ENCODE measurements at regions not wholly inside any gene's neighbourhood (a gene's known extent, or its start where the extent isn't known, plus 50 kb on each side); places are given as distances from the start of the nearest gene placed in this dataset.

DNA sequence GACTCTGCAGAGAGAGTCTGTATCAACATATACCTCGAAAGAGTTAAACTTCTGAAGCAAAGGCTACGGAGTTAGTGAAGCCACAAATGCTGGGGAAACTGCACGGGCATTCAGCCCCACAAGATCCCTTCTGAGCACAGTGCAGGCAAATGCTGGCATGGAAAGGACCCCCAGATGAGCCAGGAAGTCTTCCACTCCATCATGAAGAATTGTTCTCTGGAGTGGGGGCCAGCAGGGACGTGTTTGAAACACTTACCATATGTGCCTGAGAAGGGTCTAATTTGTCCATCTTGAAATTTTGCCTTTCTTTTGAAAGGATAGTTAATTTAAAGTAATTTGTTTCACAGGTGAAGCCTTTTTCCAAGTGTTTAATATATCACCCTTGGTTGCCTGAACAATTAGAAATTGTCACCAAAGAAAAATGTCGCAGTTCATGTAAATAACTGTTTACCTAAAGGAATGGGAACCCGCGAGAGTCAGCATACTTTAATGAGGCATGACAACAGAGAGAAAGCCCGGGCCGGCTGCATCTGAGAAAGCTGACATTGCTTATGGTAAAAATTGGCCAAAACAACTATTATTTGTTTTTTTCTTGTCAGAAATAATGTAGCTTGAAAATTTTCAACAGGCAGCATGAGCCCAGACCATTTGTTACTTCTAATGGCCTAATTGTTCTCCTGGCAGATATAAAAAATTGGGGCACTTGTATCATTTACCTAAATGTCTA lies 287.6 kb upstream of the MGMT start:
- no peaks in the 10 kb centered on the region for H3K4me1 ChIP-seq (ENCODE audit: control insufficient read depth, insufficient read depth, low read length)
- no peaks in the 10 kb centered on the region for H3K36me3 ChIP-seq (ENCODE audit: insufficient read depth, low read length)
- no peak overlapping the region for H3K9ac ChIP-seq (ENCODE audit: low read depth, low read length)
- no peak overlapping the region for H3K4me3 ChIP-seq (ENCODE audit: low read length)
- H3K27me3 ChIP-seq (ENCODE audit: control insufficient read depth, insufficient read depth, low read length): no peaks in the 10 kb centered on the region
- H3K9me3 ChIP-seq (replicated peaks; ENCODE audit: low read length): no peaks in the 10 kb centered on the region
- H3K4me2 ChIP-seq (ENCODE audit: low read length): no peak overlapping the region

DNA sequence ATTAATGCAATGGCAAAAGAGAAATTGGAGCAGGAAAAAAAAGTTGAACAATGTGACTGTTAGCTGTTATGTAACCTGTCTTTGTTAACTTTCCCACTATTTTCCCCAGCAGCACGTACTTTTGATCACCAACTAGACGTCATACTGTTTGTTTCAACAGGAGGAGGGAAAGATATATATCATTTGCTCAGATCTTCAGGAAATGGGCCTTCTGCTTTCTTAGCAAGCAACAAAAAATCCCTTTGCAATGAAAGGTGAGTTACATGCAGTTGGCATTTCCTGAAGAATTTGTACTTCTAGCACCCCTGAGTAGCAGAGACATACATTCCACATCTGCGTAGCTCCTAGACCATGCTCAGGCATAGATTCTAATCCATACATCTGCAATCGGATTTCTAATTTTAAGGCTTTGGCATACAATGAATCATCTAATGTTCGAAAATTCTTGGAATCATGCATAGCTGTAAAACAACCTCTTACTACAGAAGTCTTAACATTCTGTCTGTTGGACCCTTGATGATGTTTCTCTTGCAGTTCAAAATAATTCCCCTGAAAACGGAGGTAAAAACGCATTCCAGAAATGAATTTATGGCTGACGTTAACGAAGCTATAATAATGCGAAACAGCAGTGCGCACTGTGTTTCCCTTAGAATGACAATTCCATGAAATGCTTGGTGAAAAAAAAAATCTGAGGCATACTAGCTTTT lies 286.9 kb upstream of the MGMT start:
- no peak overlapping the region for H3K4me2 ChIP-seq (ENCODE audit: low read length)
- H3K9ac ChIP-seq (ENCODE audit: low read depth, low read length): no peak overlapping the region
- H3K4me1 ChIP-seq (ENCODE audit: control insufficient read depth, insufficient read depth, low read length): no peaks in the 10 kb centered on the region
- H3K27me3 ChIP-seq (ENCODE audit: control insufficient read depth, insufficient read depth, low read length): no peaks in the 10 kb centered on the region
- H3K9me3 ChIP-seq (replicated peaks; ENCODE audit: low read length): no peaks in the 10 kb centered on the region
- no peak overlapping the region for H3K4me3 ChIP-seq (ENCODE audit: low read length)
- H3K36me3 ChIP-seq (ENCODE audit: insufficient read depth, low read length): no peaks in the 10 kb centered on the region

DNA sequence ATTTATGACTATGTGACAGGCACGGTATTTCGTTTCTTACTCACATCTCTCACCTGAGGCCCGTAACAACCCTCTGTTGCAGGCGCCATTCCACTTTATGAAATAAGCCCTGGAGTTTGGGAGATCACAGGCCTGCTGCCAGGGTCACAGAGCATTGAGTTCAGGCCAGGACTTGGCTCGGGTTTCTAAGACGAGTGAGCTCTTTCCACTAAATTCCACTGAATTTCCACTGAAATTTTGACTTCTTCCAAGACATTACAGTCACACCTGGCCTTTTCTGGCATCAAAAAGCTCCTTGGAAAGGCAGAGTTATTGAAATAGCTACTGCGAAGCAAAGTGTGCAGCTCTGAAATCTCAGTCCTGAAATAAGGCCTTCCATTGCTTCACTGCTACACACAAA lies 282.8 kb upstream of the MGMT start:
- Histone ChIP-seq H3K9me3 (replicated peaks; ENCODE audit: low read length) (no peaks in the 10 kb centered on the region), H3K27me3 (ENCODE audit: control insufficient read depth, insufficient read depth, low read length) (no peaks in the 10 kb centered on the region), H3K4me2 (ENCODE audit: low read length) (no peak overlapping the region), H3K36me3 (ENCODE audit: insufficient read depth, low read length) (no peaks in the 10 kb centered on the region), H3K4me1 (ENCODE audit: control insufficient read depth, insufficient read depth, low read length) (no peaks in the 10 kb centered on the region), H3K4me3 (ENCODE audit: low read length) (no peak overlapping the region), H3K9ac (ENCODE audit: low read depth, low read length) (no peak overlapping the region)

DNA sequence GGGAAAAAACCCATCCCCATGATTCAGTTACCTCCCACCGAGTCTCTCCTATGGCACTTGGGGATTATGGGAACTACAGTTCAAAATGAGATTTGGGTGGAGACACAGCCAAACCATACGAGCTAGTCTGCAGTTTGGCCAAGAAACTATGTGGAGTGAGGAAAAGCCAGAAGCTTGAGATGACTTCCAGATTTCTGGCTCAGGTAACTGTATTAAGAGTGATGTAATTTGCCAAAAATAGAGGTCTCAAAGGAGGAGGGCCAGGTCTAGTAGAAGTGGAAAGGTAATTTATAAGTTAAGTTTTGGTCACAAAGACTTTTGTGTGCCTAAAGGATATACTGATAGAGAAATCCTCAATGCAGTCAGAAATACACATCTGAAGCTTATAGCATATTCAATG lies 279.7 kb upstream of the MGMT start:
- H3K4me3 ChIP-seq (ENCODE audit: low read length): no peak overlapping the region
- H3K9ac ChIP-seq (ENCODE audit: low read depth, low read length): no peak overlapping the region
- no peaks in the 10 kb centered on the region for H3K9me3 ChIP-seq (replicated peaks; ENCODE audit: low read length)
- no peaks in the 10 kb centered on the region for H3K36me3 ChIP-seq (ENCODE audit: insufficient read depth, low read length)
- no peak overlapping the region for H3K4me2 ChIP-seq (ENCODE audit: low read length)
- peaks cover 1% of the 10 kb centered on the region for H3K27me3 ChIP-seq (ENCODE audit: control insufficient read depth, insufficient read depth, low read length)
- H3K4me1 ChIP-seq (ENCODE audit: control insufficient read depth, insufficient read depth, low read length): no peaks in the 10 kb centered on the region

DNA sequence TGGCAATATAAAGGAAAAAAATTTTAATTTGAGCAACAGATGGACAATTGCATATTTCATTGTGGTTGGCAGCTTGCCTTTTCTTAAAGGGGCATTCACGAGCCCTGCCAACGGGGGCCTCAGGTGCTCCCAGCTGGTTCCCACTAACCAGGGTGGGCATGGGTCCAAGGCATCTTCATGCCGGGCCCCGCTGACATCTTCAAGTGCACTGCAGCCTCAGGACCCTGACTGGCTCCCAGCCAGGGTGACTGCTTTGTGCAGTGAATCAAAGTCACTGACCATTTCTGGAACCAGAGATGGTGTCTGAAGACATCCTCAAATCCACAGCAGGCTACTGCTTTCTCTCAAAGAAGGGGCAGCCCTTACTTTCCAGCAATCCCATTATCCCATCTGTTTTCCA lies 275.2 kb upstream of the MGMT start:
- H3K4me2 ChIP-seq (ENCODE audit: low read length): no peak overlapping the region
- no peak overlapping the region for H3K4me3 ChIP-seq (ENCODE audit: low read length)
- no peaks in the 10 kb centered on the region for H3K4me1 ChIP-seq (ENCODE audit: control insufficient read depth, insufficient read depth, low read length)
- H3K27me3 ChIP-seq (ENCODE audit: control insufficient read depth, insufficient read depth, low read length): peaks cover 3% of the 10 kb centered on the region
- no peaks in the 10 kb centered on the region for H3K9me3 ChIP-seq (replicated peaks; ENCODE audit: low read length)
- H3K36me3 ChIP-seq (ENCODE audit: insufficient read depth, low read length): no peaks in the 10 kb centered on the region
- H3K9ac ChIP-seq (ENCODE audit: low read depth, low read length): no peak overlapping the region

DNA sequence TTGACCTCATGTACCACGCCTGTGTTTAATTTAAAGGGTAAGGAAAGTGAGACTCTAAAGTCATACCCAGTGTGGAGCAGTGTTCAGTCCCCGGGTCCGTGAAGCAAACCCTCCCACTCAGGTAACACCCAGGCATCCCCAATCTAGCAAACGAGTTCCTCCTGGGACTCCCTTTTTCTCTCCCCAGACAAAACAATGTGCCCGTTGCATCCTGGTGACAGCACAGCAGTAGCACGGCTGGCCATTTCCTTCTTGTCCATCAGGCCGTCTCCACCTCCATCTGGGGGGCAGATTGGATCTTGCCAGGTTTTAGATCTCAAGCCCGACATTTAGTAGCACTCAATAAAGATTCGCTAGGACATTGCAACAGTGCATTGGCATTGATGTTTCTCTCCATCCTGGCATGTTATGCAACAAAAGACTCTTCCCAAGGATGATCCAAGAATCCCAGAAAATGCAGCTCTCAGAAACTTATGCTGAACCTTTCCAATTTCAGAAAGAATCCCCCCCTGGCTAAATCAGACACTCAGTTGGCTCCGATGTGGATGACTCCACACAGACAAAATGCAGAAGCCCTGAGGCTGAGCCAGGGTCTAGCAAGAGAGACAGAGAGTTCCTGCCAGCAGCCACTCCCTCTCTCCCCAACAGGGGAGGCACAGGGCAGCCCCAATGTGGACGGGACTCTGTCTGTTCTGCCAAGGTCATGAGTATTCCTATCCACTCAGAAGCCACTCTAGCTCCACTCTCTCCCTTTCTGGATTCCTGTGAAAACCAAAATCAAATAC lies 274.5 kb upstream of the MGMT start:
- Histone ChIP-seq H3K36me3 (ENCODE audit: insufficient read depth, low read length) (no peaks in the 10 kb centered on the region), H3K4me3 (ENCODE audit: low read length) (no peak overlapping the region), H3K9ac (ENCODE audit: low read depth, low read length) (no peak overlapping the region), H3K4me1 (ENCODE audit: control insufficient read depth, insufficient read depth, low read length) (no peaks in the 10 kb centered on the region), H3K9me3 (replicated peaks; ENCODE audit: low read length) (no peaks in the 10 kb centered on the region), H3K27me3 (ENCODE audit: control insufficient read depth, insufficient read depth, low read length) (peaks cover 3% of the 10 kb centered on the region), H3K4me2 (ENCODE audit: low read length) (no peak overlapping the region)

DNA sequence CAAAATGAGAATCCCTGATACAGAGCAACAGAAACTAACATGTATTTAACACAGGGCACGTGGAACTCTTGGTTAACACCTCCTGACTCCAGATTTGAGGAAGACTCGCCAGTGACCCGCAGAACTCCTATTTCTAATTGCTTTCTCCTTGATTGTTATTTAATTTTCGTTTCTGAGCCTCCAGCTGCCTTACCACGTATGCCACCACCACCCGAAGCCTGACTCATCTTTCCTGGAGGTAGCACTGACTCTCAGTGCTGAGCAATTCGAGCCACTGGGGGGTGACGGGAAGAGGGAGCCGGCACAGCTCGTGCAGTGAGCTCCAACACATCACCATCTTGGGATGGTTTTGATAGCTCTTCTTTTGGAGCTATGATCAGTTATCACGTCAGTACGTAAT lies 273.9 kb upstream of the MGMT start:
- Histone ChIP-seq H3K4me3 (ENCODE audit: low read length) (no peak overlapping the region), H3K4me2 (ENCODE audit: low read length) (no peak overlapping the region), H3K36me3 (ENCODE audit: insufficient read depth, low read length) (no peaks in the 10 kb centered on the region), H3K9me3 (replicated peaks; ENCODE audit: low read length) (no peaks in the 10 kb centered on the region), H3K9ac (ENCODE audit: low read depth, low read length) (no peak overlapping the region), H3K4me1 (ENCODE audit: control insufficient read depth, insufficient read depth, low read length) (no peaks in the 10 kb centered on the region), H3K27me3 (ENCODE audit: control insufficient read depth, insufficient read depth, low read length) (peaks cover 3% of the 10 kb centered on the region)

DNA sequence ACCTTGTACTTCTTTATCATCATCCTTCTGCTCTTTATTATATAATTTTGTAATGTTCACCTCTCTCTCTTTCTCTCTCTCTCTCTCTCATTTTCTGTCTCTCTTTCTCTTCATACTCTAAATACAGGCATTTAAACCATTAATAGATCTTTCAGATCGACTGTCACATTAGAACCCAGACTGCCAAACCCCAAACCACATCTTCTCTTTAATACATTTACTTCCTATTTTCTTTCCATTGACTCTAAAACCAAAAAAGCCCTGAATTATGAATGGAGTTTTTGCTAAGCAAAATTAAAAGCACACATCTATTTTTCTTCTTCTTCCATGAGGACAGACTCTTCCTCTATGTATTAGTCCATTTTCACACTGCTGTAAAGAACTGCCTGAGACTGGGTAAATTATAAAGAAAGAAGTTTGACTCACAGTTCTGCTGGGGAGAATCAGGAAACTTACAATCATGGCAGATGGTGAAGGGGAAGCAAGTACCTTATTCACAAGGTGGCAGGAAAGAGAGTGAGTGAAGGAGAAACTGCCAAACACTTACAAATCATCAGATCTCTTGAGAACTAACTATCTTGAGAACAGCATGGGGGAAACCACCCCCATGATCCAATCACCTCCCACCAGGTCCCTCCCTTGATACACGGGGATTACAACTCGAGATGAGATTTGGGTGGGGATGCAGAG lies 272.7 kb upstream of the MGMT start:
- H3K9me3 ChIP-seq (replicated peaks; ENCODE audit: low read length): no peaks in the 10 kb centered on the region
- no peaks in the 10 kb centered on the region for H3K36me3 ChIP-seq (ENCODE audit: insufficient read depth, low read length)
- no peak overlapping the region for H3K4me3 ChIP-seq (ENCODE audit: low read length)
- H3K4me2 ChIP-seq (ENCODE audit: low read length): no peak overlapping the region
- no peak overlapping the region for H3K9ac ChIP-seq (ENCODE audit: low read depth, low read length)
- H3K4me1 ChIP-seq (ENCODE audit: control insufficient read depth, insufficient read depth, low read length): no peaks in the 10 kb centered on the region
- H3K27me3 ChIP-seq (ENCODE audit: control insufficient read depth, insufficient read depth, low read length): peaks cover 3% of the 10 kb centered on the region

DNA sequence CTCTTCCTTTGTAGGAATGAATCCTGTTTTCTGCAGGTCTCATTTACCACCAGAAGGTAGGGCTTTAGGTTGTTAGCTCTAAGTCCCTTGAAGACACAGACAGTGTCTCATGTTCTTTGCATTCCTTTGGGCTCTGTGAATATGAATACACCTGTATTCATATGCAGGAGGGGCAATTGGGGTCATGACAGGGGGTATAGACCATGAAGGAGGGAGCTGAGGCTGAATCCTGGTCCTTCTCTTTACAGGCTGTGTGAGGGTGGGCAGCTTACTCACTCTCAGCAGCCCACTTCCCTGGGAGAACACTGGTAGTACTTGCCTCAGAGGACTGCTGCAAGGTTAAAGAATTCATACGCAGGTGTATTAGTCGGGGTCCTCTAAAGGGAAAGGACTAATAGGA lies 267.2 kb upstream of the MGMT start:
- Histone ChIP-seq H3K9me3 (replicated peaks; ENCODE audit: low read length) (no peaks in the 10 kb centered on the region), H3K27me3 (ENCODE audit: control insufficient read depth, insufficient read depth, low read length) (no peaks in the 10 kb centered on the region), H3K4me3 (ENCODE audit: low read length) (no peak overlapping the region), H3K36me3 (ENCODE audit: insufficient read depth, low read length) (no peaks in the 10 kb centered on the region), H3K4me1 (ENCODE audit: control insufficient read depth, insufficient read depth, low read length) (no peaks in the 10 kb centered on the region), H3K4me2 (ENCODE audit: low read length) (no peak overlapping the region), H3K9ac (ENCODE audit: low read depth, low read length) (no peak overlapping the region)

DNA sequence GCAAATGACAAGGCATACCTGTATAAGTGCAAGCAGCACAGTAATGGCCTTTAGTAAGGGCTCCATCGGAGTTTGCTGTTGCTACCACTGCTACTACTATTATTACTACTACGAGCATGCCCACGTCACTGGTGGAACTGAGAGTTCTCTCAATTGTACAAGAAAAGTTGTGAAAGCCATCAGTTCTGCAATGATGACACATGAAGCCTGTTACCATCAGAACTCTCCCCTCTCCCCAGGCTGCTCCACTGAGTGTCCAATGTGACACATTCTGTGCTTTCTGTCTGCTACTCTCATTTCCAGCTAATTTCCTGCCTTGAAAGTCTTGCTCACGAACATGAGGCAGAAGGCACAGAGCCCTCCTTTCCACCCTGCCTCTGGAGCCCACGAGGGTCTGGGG lies 263.2 kb upstream of the MGMT start:
- Histone ChIP-seq H3K9ac (ENCODE audit: low read depth, low read length) (no peak overlapping the region), H3K9me3 (replicated peaks; ENCODE audit: low read length) (no peaks in the 10 kb centered on the region), H3K36me3 (ENCODE audit: insufficient read depth, low read length) (no peaks in the 10 kb centered on the region), H3K4me3 (ENCODE audit: low read length) (no peak overlapping the region), H3K27me3 (ENCODE audit: control insufficient read depth, insufficient read depth, low read length) (no peaks in the 10 kb centered on the region), H3K4me2 (ENCODE audit: low read length) (no peak overlapping the region), H3K4me1 (ENCODE audit: control insufficient read depth, insufficient read depth, low read length) (no peaks in the 10 kb centered on the region)

DNA sequence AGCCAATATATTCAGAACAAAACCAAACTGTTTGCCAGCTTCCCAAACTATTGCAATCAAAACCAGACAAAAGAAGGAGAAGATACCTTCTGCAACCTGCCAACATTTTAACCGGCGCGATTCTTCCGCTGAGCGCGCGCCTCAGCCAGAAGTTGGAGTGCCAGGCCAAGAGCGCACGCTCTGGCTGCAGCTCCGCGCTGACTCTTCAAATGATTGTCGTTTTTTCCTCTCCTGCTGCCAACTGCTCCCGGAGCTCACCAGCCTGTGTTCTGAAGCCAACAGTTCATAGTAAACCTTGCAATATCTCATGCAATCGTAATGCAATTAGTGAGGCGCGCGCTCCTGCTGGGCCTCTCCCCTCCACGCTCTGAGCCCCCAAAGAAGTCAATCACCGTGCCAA lies 259.7 kb upstream of the MGMT start:
- H3K9ac ChIP-seq (ENCODE audit: low read depth, low read length): no peak overlapping the region
- H3K4me3 ChIP-seq (ENCODE audit: low read length): no peak overlapping the region
- no peaks in the 10 kb centered on the region for H3K27me3 ChIP-seq (ENCODE audit: control insufficient read depth, insufficient read depth, low read length)
- H3K36me3 ChIP-seq (ENCODE audit: insufficient read depth, low read length): no peaks in the 10 kb centered on the region
- H3K4me1 ChIP-seq (ENCODE audit: control insufficient read depth, insufficient read depth, low read length): no peaks in the 10 kb centered on the region
- H3K9me3 ChIP-seq (replicated peaks; ENCODE audit: low read length): no peaks in the 10 kb centered on the region
- H3K4me2 ChIP-seq (ENCODE audit: low read length): no peak overlapping the region
